ENCODE measurements at regions not wholly inside any gene's neighbourhood (a gene's known extent, or its start where the extent isn't known, plus 50 kb on each side); places are given as distances from the start of the nearest gene placed in this dataset.
"Not testable (repeated sequence)": the region's sequence is repeated elsewhere in the genome, so short reads cannot be mapped to it uniquely, and the experiment has no call there.

DNA sequence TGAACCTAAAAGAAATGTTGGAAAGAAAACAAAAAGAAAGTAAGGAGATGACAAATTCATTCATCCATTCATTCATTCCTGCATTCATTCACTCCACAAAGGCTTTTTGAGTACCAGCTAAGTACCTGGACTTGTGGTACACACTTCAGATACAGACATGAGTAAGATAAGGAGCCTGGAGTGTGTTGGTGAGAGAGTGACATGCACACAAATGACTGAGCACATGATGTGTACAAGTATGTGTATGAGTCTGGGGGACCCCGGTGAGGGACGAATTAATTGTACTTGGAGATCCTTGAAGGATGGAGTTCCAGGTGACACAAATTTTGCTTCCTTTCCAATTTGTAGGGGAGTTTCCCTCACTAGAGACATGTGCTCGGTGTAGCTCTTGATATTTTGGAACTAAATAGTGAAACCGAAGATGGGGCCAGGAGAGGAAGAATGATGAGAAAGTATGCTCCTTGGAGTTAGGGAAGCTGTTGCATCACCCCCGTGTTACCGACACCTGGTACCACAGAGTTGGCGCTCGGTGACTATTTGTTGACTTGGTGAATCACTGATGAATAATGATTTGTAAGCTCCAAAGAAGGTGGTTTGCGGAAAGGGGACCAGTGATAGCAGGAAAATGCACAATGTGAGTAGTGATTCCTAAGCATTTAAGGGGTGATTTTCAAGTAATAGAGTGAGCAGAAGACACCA, 509.8 kb downstream of the CCDC171 start:
- H3K9me3 ChIP-seq, result no peaks in the 10 kb centered on the region
- no peak for TF ChIP-seq CTCF (IDR thresholded peaks at IDR 0.05; ENCODE audit: low read depth, low read length)
- H3K36me3 ChIP-seq, result no peaks in the 10 kb centered on the region
- no peaks in the 10 kb centered on the region for H3K27me3 ChIP-seq
- no peak overlapping the region for H3K4me3 ChIP-seq (ENCODE audit: low read depth, low read length)
- no peak for DNase-seq
- H3K4me1 ChIP-seq, result peaks cover 5% of the 10 kb centered on the region; the same call in 1 of the 2 replicates

DNA sequence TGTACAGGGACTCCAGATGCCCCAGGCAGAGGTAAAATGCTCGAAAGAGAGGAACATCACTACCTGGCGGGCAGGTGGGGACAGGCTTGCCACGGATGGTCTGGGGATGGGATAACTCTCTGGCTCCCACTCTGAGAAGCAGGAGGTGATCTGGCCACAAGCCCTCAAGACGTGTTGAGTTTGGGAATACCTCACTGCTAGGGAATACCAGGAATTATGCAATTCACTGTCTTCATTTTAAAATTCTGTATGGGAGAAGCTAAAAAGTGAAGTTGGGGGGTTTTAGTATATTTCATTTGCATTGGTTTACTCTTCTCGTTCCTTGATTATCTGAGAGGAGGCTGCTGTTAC, 510.4 kb downstream of the CCDC171 start:
- H3K27me3 ChIP-seq, result no peaks in the 10 kb centered on the region
- no peak overlapping the region for H3K4me3 ChIP-seq (ENCODE audit: low read depth, low read length)
- H3K9me3 ChIP-seq, result no peaks in the 10 kb centered on the region
- DNase-seq, result no peak
- TF ChIP-seq CTCF (IDR thresholded peaks at IDR 0.05; ENCODE audit: low read depth, low read length), result no peak
- H3K36me3 ChIP-seq, result no peaks in the 10 kb centered on the region
- H3K4me1 ChIP-seq, result peaks cover 5% of the 10 kb centered on the region; the same call in 1 of the 2 replicates

DNA sequence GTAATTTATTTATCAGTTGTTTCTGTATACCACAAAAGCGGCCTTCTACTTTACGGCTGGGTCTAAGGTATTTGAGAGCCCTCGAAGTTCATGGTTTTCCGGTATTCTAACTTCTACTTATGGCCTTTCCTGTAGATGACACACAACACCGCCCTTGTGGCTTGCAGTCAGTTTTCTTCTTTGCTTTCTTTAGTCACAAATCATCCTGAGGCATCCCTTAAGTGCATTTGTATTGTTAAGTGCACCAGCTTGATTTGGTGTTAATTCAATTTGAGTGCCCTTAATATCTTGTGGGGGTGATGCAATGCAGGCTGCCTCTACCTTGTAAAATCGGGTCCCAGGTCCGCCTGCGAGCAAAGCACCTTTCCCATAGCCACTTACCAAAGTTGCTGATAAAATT, 511.9 kb downstream of the CCDC171 start:
- no peaks in the 10 kb centered on the region for H3K27me3 ChIP-seq
- H3K4me3 ChIP-seq (ENCODE audit: low read depth, low read length), result no peak overlapping the region
- H3K36me3 ChIP-seq, result no peaks in the 10 kb centered on the region
- no peaks in the 10 kb centered on the region for H3K9me3 ChIP-seq
- DNase-seq, result peak; percentile 29
- no peak for TF ChIP-seq CTCF (IDR thresholded peaks at IDR 0.05; ENCODE audit: low read depth, low read length)
- H3K4me1 ChIP-seq, result peaks cover 5% of the 10 kb centered on the region; the same call in 1 of the 2 replicates

- not testable (repeated sequence) for H3K4me3 ChIP-seq (ENCODE audit: low read depth, low read length); H3K36me3 ChIP-seq; H3K4me1 ChIP-seq; H3K27me3 ChIP-seq; H3K9me3 ChIP-seq; DNase-seq
Measured at GRCh38 chr9:16066201-16066600, 513.4 kb downstream of the CCDC171 start.

GRCh38 chr9:16068476-16068875, 515.6 kb downstream of the CCDC171 start:
- Histone ChIP-seq H3K4me1 (peaks cover 5% of the 10 kb centered on the region; the same call in 1 of the 2 replicates), H3K9me3 (no peaks in the 10 kb centered on the region), H3K27me3 (no peaks in the 10 kb centered on the region), H3K4me3 (ENCODE audit: low read depth, low read length) (no peak overlapping the region), H3K36me3 (no peaks in the 10 kb centered on the region)
- no peak for DNase-seq
- no peak for TF ChIP-seq CTCF (IDR thresholded peaks at IDR 0.05; ENCODE audit: low read depth, low read length)

DNA sequence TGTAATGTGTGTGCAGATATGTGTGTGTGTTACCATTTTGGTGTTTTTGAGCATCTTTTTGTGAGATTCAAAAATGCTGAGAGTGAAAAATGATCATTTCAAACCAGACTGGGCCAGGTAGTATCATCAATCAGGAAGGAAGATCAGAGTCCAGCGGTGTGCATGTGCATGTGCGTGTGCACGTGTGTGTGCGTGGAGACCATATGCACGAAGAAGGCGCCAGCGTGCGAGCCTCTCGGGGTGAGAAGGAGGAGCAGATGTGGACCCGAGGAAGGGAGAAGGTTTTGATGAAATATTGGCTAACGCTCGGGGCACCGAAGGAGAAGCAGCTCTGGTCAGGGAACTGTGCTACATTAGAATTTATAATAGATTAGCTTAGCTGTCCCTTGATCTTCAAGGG, 516.4 kb downstream of the CCDC171 start:
- no peaks in the 10 kb centered on the region for H3K36me3 ChIP-seq
- no peak overlapping the region for H3K4me3 ChIP-seq (ENCODE audit: low read depth, low read length)
- no peaks in the 10 kb centered on the region for H3K9me3 ChIP-seq
- H3K4me1 ChIP-seq, result peaks cover 5% of the 10 kb centered on the region; the same call in 1 of the 2 replicates
- DNase-seq, result no peak
- H3K27me3 ChIP-seq, result no peaks in the 10 kb centered on the region
- no peak for TF ChIP-seq CTCF (IDR thresholded peaks at IDR 0.05; ENCODE audit: low read depth, low read length)

Measured in BE2C (cell line).